Sigmoid colon (tissue), 4 donors: ENCODE measurements at regions not wholly inside any gene's neighbourhood (a gene's known extent, or its start where the extent isn't known, plus 50 kb on each side); places are given as distances from the start of the nearest gene placed in this dataset.

Source experiments
- POLR2AphosphoS5 ChIP-seq, 4 donors: sonication (generic); formaldehyde crosslinking; IDR thresholded peaks; one replicate each; pipeline ENCODE4 v1.6.1; 2017; ENCODE audit warnings: antibody characterized with exemption in 4 of 4
- TF ChIP-seq, protein P1 (sequence below), 4 experiments: fragments of 450-650 bp in 3 of 4; fragments of 200-600 bp in 1 of 4; IDR thresholded peaks; one replicate each; pipeline ENCODE4 v1.5.1; 2016 to 2019; ENCODE audit warnings: antibody characterized with exemption in 4 of 4, mild to moderate bottlenecking in 3 of 4, moderate library complexity in 2 of 4

DNA sequence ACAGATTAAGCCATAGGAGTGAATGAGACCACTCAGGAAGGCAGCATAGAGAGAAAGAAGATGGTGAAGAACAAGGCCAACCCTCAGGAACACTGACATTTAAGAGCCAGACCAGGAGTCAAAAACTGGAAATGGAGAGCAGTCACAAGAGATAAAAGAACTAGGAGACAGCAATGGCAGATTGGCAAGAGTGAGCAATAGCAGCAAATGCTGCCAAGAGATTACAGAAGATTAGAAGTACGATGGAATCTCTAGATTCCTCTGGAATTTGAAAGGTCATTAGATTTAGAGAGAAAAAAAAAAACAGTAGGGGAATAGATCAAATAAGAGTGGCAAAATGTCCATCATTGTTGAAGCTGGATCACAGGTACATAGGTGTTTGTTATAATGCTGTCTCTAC is 73.4 kb upstream of the SLC44A1 start:
- TF ChIP-seq, protein P1, sequence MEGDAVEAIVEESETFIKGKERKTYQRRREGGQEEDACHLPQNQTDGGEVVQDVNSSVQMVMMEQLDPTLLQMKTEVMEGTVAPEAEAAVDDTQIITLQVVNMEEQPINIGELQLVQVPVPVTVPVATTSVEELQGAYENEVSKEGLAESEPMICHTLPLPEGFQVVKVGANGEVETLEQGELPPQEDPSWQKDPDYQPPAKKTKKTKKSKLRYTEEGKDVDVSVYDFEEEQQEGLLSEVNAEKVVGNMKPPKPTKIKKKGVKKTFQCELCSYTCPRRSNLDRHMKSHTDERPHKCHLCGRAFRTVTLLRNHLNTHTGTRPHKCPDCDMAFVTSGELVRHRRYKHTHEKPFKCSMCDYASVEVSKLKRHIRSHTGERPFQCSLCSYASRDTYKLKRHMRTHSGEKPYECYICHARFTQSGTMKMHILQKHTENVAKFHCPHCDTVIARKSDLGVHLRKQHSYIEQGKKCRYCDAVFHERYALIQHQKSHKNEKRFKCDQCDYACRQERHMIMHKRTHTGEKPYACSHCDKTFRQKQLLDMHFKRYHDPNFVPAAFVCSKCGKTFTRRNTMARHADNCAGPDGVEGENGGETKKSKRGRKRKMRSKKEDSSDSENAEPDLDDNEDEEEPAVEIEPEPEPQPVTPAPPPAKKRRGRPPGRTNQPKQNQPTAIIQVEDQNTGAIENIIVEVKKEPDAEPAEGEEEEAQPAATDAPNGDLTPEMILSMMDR (IDR thresholded peaks at IDR 0.05) = no peak
- no peak for TF ChIP-seq POLR2AphosphoS5 (IDR thresholded peaks at IDR 0.05)
